WERI-Rb-1 (cell line): ENCODE measurements at regions not wholly inside any gene's neighbourhood (a gene's known extent, or its start where the extent isn't known, plus 50 kb on each side); places are given as distances from the start of the nearest gene placed in this dataset.

ENCODE experiments used
- DNase-seq: peaks from one replicate; pipeline ENCODE4 v3.0.0-alpha.2; 2020
- H3K27ac ChIP-seq: fragments of 250-450 bp; sonication (Bioruptor Pico); 2 replicates; pipeline ENCODE4 v1.5.1; 2020; ENCODE audit warnings: mild to moderate bottlenecking, moderate library complexity
- H3K27me3 ChIP-seq: fragments of 250-450 bp; sonication (Bioruptor Pico); 2 replicates; pipeline ENCODE4 v1.5.1; 2021; ENCODE audit warnings: mild to moderate bottlenecking, low read depth, moderate library complexity; ENCODE audit not compliant: insufficient read depth, severe bottlenecking
- H3K36me3 ChIP-seq: fragments of 250-450 bp; sonication (Bioruptor Pico); 2 replicates; pipeline ENCODE4 v1.5.1; 2020; ENCODE audit warnings: mild to moderate bottlenecking, moderate library complexity
- H3K4me3 ChIP-seq: 2 replicates; pipeline ENCODE4 v1.5.1; 2011; ENCODE audit warnings: low read depth, mild to moderate bottlenecking, control low read depth, low read length
- H3K9me3 ChIP-seq: fragments of 250-450 bp; sonication (Bioruptor Pico); 2 replicates; pipeline ENCODE4 v1.5.1; 2021; ENCODE audit warnings: mild to moderate bottlenecking, moderate library complexity; ENCODE audit not compliant: severe bottlenecking
- TF ChIP-seq, protein P1 (sequence below): IDR thresholded peaks from 2 replicates; pipeline ENCODE4 v1.5.1; 2011; ENCODE audit warnings: low read depth, mild to moderate bottlenecking, control low read depth, inconsistent platforms, low read length

DNA sequence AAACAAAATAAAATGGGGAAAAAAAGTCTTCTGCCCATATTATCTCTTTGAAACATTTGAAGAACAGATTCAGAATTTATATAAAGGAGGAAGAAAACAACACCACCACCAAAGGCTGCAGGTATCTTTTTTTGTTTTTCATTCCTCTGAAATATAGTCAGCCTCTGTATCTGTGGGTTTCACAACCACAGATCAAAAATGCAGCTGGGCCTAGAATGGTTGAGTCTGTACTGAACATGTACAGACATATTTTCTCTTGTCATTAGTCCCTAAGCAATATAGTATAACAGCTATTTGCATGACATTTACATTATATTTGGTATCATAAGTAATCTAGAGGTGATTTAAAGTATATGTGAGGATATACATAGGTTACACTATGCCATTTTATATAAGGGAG lies 559.7 kb upstream of the LRRN3 start:
- Histone ChIP-seq H3K27ac (no peak overlapping the region), H3K27me3 (no peaks in the 10 kb centered on the region), H3K4me3 (no peak overlapping the region), H3K9me3 (no peaks in the 10 kb centered on the region), H3K36me3 (no peaks in the 10 kb centered on the region)
- TF ChIP-seq, protein P1, sequence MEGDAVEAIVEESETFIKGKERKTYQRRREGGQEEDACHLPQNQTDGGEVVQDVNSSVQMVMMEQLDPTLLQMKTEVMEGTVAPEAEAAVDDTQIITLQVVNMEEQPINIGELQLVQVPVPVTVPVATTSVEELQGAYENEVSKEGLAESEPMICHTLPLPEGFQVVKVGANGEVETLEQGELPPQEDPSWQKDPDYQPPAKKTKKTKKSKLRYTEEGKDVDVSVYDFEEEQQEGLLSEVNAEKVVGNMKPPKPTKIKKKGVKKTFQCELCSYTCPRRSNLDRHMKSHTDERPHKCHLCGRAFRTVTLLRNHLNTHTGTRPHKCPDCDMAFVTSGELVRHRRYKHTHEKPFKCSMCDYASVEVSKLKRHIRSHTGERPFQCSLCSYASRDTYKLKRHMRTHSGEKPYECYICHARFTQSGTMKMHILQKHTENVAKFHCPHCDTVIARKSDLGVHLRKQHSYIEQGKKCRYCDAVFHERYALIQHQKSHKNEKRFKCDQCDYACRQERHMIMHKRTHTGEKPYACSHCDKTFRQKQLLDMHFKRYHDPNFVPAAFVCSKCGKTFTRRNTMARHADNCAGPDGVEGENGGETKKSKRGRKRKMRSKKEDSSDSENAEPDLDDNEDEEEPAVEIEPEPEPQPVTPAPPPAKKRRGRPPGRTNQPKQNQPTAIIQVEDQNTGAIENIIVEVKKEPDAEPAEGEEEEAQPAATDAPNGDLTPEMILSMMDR: no peak
- DNase-seq: no peak

DNA sequence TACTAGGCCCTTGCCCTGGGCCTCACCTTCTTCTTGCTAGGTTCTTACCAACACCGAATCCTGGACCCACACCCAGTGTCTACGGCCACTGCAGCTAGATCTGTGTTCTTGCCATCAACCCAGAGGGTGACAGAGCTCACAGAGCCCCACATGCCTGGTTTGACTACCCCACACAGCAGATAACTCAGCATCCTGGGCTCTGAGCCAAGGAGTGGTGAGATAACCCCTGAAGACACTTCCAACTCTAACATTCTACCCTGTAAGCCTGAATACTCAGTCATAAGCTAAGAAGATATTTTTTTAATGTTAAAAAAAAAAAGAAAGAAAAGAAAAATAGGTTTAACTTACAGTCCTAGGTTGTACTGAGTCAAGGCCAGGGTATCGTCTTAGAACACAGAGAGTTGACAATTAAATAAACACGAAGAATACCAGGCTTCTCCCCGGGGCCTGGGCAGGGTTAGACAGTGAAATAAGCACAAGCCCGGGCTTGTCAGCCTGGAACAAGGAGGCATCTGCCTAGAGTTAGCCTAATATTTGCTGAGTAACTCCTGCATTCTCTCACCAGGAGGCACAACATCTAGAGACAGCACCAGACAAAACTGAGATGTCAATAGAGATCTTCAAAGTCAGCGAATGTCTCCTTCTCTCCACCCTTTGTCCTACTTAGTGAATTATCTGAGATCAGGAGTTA lies 556.5 kb upstream of the LRRN3 start:
- no peaks in the 10 kb centered on the region for H3K36me3 ChIP-seq
- no peak overlapping the region for H3K27ac ChIP-seq
- no peak for DNase-seq
- H3K27me3 ChIP-seq: no peaks in the 10 kb centered on the region
- H3K4me3 ChIP-seq: no peak overlapping the region
- TF ChIP-seq, protein P1: no peak
- no peaks in the 10 kb centered on the region for H3K9me3 ChIP-seq

DNA sequence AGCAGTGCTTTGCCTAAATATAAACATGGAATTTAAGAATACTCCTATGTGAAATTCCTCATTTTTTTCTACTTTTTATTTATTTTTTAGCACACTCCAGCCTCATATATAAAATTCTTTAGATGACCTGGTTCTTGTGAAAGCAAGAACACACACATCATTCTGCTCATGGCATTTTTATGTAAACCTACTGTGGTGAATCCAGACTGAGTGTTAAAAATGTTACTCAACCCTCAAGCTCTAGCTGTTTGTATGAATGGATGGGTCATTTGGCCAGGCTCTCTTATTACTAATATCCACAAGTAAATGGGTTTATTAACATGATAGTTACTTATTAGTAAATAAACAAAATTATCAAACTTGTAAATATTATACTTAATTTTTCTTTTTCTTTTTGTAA lies 551.7 kb upstream of the LRRN3 start:
- H3K9me3 ChIP-seq: no peaks in the 10 kb centered on the region
- no peaks in the 10 kb centered on the region for H3K36me3 ChIP-seq
- no peak overlapping the region for H3K27ac ChIP-seq
- no peak overlapping the region for H3K4me3 ChIP-seq
- H3K27me3 ChIP-seq: no peaks in the 10 kb centered on the region
- no peak for DNase-seq
- TF ChIP-seq, protein P1: no peak

DNA sequence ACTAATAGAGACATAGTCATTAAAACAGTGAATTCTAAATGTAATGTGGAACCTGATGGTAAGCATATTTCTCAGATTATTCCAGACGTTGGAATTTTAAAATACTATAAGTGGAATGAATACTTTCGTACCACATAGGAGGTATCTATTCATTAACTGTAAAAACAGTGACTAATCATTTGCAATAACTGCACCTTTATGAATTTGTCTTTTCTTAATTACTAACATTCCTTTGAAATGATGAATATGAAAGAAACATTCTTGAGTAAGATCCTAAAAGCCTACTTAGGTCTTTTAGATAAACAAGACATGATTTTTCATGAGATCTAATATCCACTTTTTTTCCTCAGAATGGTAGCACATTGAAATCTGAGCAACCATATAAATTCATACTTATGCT lies 549.0 kb upstream of the LRRN3 start:
- Histone ChIP-seq H3K36me3 (no peaks in the 10 kb centered on the region), H3K27me3 (no peaks in the 10 kb centered on the region), H3K27ac (no peak overlapping the region), H3K4me3 (no peak overlapping the region), H3K9me3 (no peaks in the 10 kb centered on the region)
- no peak for DNase-seq
- TF ChIP-seq, protein P1: no peak

DNA sequence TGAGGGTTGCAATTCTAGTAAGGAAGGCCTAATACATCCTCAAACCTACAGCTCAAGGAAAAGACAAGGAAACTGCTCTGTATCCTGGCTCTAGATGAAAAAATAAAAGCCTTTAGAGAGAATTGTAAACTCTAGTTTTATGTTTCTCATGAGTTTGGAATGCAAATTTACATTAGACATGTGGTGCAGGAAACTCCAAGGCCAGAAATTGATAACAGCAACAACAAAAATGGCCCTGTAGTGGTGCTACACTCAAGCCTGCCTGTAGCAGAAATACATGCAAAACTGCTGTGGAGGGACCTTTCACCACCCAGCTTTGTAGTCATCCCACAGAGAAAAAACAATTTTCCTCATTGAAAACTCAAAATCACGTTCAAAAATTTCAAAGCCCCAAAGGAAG lies 546.7 kb upstream of the LRRN3 start:
- Histone ChIP-seq H3K36me3 (no peaks in the 10 kb centered on the region), H3K4me3 (no peak overlapping the region)

More for the DNA sequence above, 546.7 kb upstream of the LRRN3 start:
- Histone ChIP-seq H3K27ac (no peak overlapping the region), H3K9me3 (no peaks in the 10 kb centered on the region), H3K27me3 (no peaks in the 10 kb centered on the region)
- TF ChIP-seq, protein P1: no peak
- no peak for DNase-seq
